ENCODE measurements at regions not wholly inside any gene's neighbourhood (a gene's known extent, or its start where the extent isn't known, plus 50 kb on each side); places are given as distances from the start of the nearest gene placed in this dataset.

- no peak for DNase-seq
Observed at GRCh38 chr10:101299211-101299610, 54.8 kb upstream of the BTRC start.

- DNase-seq = no peak
Observed at GRCh38 chr10:101301111-101301731, 52.7 kb upstream of the BTRC start.

GRCh38 chr10:101303087-101303703, 50.8 kb upstream of the BTRC start:
- no peak for DNase-seq

Data from activated naive CD4-positive, alpha-beta T cell (primary cell).